Adrenal gland (tissue), 5 donors: ENCODE measurements at regions not wholly inside any gene's neighbourhood (a gene's known extent, or its start where the extent isn't known, plus 50 kb on each side); places are given as distances from the start of the nearest gene placed in this dataset.

ENCODE experiments used
- POLR2A ChIP-seq, 2 donors: fragments of 450-650 bp; IDR thresholded peaks; one replicate each; pipeline ENCODE4 v1.6.1; 2017; ENCODE audit warnings: antibody characterized with exemption in 2 of 2, mild to moderate bottlenecking in 2 of 2, moderate library complexity in 1 of 2
- TF ChIP-seq, protein P1 (sequence below), 6 experiments: fragments of 450-650 bp in 4 of 6; fragments of 200-600 bp in 2 of 6; sonication (generic) in 1 of 6; IDR thresholded peaks; 1 replicate in 5 of 6; 2 replicates in 1 of 6; pipeline versions ENCODE4 v1.5.1 to v1.8.0; 2016 to 2021; ENCODE audit warnings: antibody characterized with exemption in 6 of 6, mild to moderate bottlenecking in 2 of 6, moderate library complexity in 1 of 6
- donor health status: DM: no; HTN: no; CAD: no.

GRCh38 chr14:99055019-99055418 lies 217.0 kb downstream of the BCL11B start:
- TF ChIP-seq, protein P1, sequence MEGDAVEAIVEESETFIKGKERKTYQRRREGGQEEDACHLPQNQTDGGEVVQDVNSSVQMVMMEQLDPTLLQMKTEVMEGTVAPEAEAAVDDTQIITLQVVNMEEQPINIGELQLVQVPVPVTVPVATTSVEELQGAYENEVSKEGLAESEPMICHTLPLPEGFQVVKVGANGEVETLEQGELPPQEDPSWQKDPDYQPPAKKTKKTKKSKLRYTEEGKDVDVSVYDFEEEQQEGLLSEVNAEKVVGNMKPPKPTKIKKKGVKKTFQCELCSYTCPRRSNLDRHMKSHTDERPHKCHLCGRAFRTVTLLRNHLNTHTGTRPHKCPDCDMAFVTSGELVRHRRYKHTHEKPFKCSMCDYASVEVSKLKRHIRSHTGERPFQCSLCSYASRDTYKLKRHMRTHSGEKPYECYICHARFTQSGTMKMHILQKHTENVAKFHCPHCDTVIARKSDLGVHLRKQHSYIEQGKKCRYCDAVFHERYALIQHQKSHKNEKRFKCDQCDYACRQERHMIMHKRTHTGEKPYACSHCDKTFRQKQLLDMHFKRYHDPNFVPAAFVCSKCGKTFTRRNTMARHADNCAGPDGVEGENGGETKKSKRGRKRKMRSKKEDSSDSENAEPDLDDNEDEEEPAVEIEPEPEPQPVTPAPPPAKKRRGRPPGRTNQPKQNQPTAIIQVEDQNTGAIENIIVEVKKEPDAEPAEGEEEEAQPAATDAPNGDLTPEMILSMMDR (IDR thresholded peaks at IDR 0.05) = no peak
- no peak for TF ChIP-seq POLR2A (IDR thresholded peaks at IDR 0.05)
